Vagina (tissue), 2 donors: ENCODE measurements at regions not wholly inside any gene's neighbourhood (a gene's known extent, or its start where the extent isn't known, plus 50 kb on each side); places are given as distances from the start of the nearest gene placed in this dataset.

Experiments
- DNase-seq, 2 donors: peaks; one replicate each; pipeline ENCODE4 v3.0.0-alpha.2; 2017; ENCODE audit errors: extremely low spot score in 2 of 2
- H3K27ac ChIP-seq: fragments of 200-600 bp; sonication (generic); one replicate; pipeline ENCODE4 v1.5.1; 2019
- H3K27me3 ChIP-seq: fragments of 200-600 bp; sonication (generic); one replicate; pipeline ENCODE4 v1.5.1; 2019
- H3K36me3 ChIP-seq, 2 donors: fragments of 200-600 bp; sonication (generic); one replicate each; pipeline ENCODE4 v1.5.1; 2017 to 2019
- H3K4me1 ChIP-seq: fragments of 200-600 bp; sonication (generic); one replicate; pipeline ENCODE4 v1.5.1; 2019
- H3K4me3 ChIP-seq, 2 donors: fragments of 200-600 bp; sonication (generic); 1 replicate in 1 of 2; 2 replicates in 1 of 2; pipeline ENCODE4 v1.5.1; 2016 to 2019
- H3K9me3 ChIP-seq: fragments of 200-600 bp; sonication (generic); one replicate; pipeline ENCODE4 v1.5.1; 2019
- POLR2A ChIP-seq, 2 donors: fragments of 450-650 bp; IDR thresholded peaks; one replicate each; pipeline ENCODE4 v1.6.1; 2017; ENCODE audit warnings: antibody characterized with exemption in 2 of 2, mild to moderate bottlenecking in 2 of 2, moderate library complexity in 2 of 2
- POLR2AphosphoS5 ChIP-seq, 2 donors: sonication (generic); formaldehyde crosslinking; IDR thresholded peaks; one replicate each; pipeline ENCODE4 v1.9.0; 2017; ENCODE audit warnings: antibody characterized with exemption in 2 of 2, mild to moderate bottlenecking in 2 of 2, low read depth in 1 of 2; ENCODE audit not compliant: insufficient read depth in 1 of 2
- intact Hi-C: fragments of 100-400 bp; cut with DNase I; formaldehyde crosslinking; loops from one replicate; pipeline ENCODE4 v1.15.1; 2023
- TF ChIP-seq, protein P1 (sequence below), 3 experiments: fragments of 450-650 bp in 2 of 3; fragments of 200-600 bp in 1 of 3; sonication (generic) in 1 of 3; IDR thresholded peaks; one replicate each; pipeline ENCODE4 v1.5.1; 2017 to 2019; ENCODE audit warnings: antibody characterized with exemption in 3 of 3, mild to moderate bottlenecking in 2 of 3, moderate library complexity in 2 of 3

DNA sequence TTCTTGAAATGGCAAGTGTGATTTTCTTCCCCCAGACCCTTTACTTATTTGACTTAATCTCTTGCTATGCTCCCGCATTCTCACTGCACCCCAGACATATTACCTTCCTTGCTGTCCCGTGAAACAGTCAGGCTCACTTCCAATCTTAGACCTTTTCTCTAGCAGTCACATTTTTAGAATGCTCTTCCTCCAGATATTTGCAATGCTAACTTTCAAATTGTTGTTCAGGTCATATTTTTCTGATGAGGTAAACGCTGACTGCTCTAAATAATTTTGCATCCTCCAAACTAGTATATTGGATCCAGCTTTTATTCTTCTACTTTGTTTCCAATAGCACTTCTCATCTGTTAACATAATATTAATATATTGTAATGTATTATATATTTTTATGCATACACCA lies 648.2 kb upstream of the NEGR1 start:
- no peaks in the 10 kb centered on the region for H3K36me3 ChIP-seq
- DNase-seq = no peak
- H3K9me3 ChIP-seq = no peaks in the 10 kb centered on the region
- no peaks in the 10 kb centered on the region for H3K4me1 ChIP-seq
- TF ChIP-seq, protein P1, sequence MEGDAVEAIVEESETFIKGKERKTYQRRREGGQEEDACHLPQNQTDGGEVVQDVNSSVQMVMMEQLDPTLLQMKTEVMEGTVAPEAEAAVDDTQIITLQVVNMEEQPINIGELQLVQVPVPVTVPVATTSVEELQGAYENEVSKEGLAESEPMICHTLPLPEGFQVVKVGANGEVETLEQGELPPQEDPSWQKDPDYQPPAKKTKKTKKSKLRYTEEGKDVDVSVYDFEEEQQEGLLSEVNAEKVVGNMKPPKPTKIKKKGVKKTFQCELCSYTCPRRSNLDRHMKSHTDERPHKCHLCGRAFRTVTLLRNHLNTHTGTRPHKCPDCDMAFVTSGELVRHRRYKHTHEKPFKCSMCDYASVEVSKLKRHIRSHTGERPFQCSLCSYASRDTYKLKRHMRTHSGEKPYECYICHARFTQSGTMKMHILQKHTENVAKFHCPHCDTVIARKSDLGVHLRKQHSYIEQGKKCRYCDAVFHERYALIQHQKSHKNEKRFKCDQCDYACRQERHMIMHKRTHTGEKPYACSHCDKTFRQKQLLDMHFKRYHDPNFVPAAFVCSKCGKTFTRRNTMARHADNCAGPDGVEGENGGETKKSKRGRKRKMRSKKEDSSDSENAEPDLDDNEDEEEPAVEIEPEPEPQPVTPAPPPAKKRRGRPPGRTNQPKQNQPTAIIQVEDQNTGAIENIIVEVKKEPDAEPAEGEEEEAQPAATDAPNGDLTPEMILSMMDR (IDR thresholded peaks at IDR 0.05) = no peak
- TF ChIP-seq POLR2AphosphoS5 (IDR thresholded peaks at IDR 0.05; ENCODE audit: insufficient read depth in 1 of 2, low read depth in 1 of 2) = no peak
- no peak for TF ChIP-seq POLR2A (IDR thresholded peaks at IDR 0.05)
- H3K27ac ChIP-seq = no peak overlapping the region
- no peak overlapping the region for H3K4me3 ChIP-seq
- intact Hi-C loops = no loop called here
- no peaks in the 10 kb centered on the region for H3K27me3 ChIP-seq

DNA sequence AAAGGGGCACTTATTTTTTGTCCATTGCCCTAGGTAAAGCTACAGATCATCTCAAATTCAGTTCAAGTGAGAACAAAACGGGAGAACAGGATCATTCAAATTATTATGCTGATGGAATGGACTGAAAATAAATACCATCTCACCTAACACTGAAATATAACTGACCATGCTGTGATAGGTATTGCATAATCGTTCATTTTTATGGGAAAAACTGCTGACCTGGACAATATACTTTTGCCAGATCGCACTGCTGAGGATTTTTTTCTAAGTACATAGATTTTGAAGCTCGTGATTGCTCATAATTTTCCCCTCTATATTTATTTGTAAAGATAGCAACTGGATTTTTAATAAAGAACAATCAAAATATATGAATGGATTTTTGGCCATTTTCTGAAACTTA lies 636.6 kb upstream of the NEGR1 start:
- Histone ChIP-seq H3K4me3 (no peak overlapping the region), H3K4me1 (no peaks in the 10 kb centered on the region), H3K27ac (no peak overlapping the region), H3K27me3 (no peaks in the 10 kb centered on the region), H3K9me3 (no peaks in the 10 kb centered on the region), H3K36me3 (no peaks in the 10 kb centered on the region)
- no peak for DNase-seq
- intact Hi-C loops = no loop called here
- TF ChIP-seq, protein P1 (IDR thresholded peaks at IDR 0.05) = no peak
- TF ChIP-seq POLR2A (IDR thresholded peaks at IDR 0.05) = no peak
- TF ChIP-seq POLR2AphosphoS5 (IDR thresholded peaks at IDR 0.05; ENCODE audit: insufficient read depth in 1 of 2, low read depth in 1 of 2) = no peak

- no peaks in the 10 kb centered on the region for H3K27me3 ChIP-seq
- DNase-seq = no peak
- H3K9me3 ChIP-seq = no peaks in the 10 kb centered on the region
- H3K4me1 ChIP-seq = no peaks in the 10 kb centered on the region
- TF ChIP-seq POLR2A (IDR thresholded peaks at IDR 0.05) (no peak), POLR2AphosphoS5 (IDR thresholded peaks at IDR 0.05; ENCODE audit: insufficient read depth in 1 of 2, low read depth in 1 of 2) (no peak)
- TF ChIP-seq, protein P1 (IDR thresholded peaks at IDR 0.05) = no peak
- no peak overlapping the region for H3K4me3 ChIP-seq
- no peaks in the 10 kb centered on the region for H3K36me3 ChIP-seq
- intact Hi-C loops = no loop called here
- no peak overlapping the region for H3K27ac ChIP-seq
These were observed 635.6 kb upstream of the NEGR1 start for GRCh38 chr1:72917920-72918319.

DNA sequence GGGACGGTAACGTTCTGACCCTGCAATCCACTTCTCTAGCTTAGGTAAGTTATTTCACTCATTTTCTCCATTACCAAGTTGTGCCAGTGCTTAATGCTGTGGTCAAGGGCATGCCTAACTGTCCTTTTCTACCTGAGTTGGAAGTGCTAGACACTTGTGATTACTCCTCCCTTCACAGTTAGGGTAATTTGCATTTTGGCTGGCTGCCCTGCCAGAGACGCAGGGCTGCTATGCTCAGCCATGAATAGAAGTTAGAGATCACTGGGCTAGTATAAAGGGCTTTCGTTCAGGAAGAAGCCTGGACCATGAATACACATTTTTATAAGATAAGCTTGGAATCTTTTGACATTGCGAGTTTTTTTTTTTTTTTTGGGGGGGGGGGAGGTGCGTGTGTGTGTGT lies 633.2 kb upstream of the NEGR1 start:
- TF ChIP-seq POLR2AphosphoS5 (IDR thresholded peaks at IDR 0.05; ENCODE audit: insufficient read depth in 1 of 2, low read depth in 1 of 2) (no peak), POLR2A (IDR thresholded peaks at IDR 0.05) (no peak)
- TF ChIP-seq, protein P1 (IDR thresholded peaks at IDR 0.05) = no peak
- intact Hi-C loops = no loop called here
- no peaks in the 10 kb centered on the region for H3K36me3 ChIP-seq
- no peaks in the 10 kb centered on the region for H3K9me3 ChIP-seq
- H3K27ac ChIP-seq = no peak overlapping the region
- H3K4me1 ChIP-seq = no peaks in the 10 kb centered on the region
- no peaks in the 10 kb centered on the region for H3K27me3 ChIP-seq
- DNase-seq = no peak
- no peak overlapping the region for H3K4me3 ChIP-seq

GRCh38 chr1:72911656-72912055 lies 629.3 kb upstream of the NEGR1 start:
- Histone ChIP-seq H3K36me3 (no peaks in the 10 kb centered on the region), H3K9me3 (no peaks in the 10 kb centered on the region), H3K4me3 (no peak overlapping the region), H3K27me3 (no peaks in the 10 kb centered on the region), H3K4me1 (no peaks in the 10 kb centered on the region), H3K27ac (no peak overlapping the region)
- TF ChIP-seq POLR2AphosphoS5 (IDR thresholded peaks at IDR 0.05; ENCODE audit: insufficient read depth in 1 of 2, low read depth in 1 of 2) = no peak
- no peak for TF ChIP-seq POLR2A (IDR thresholded peaks at IDR 0.05)
- TF ChIP-seq, protein P1 (IDR thresholded peaks at IDR 0.05) = no peak
- intact Hi-C loops = no loop called here
- no peak for DNase-seq
